Activated CD4-positive, alpha-beta T cell treated with anti-CD3 and anti-CD28 coated beads, Interleukin-2, amount 50 U/mL, for 16 hours (primary cell): ENCODE measurements at regions not wholly inside any gene's neighbourhood (a gene's known extent, or its start where the extent isn't known, plus 50 kb on each side); places are given as distances from the start of the nearest gene placed in this dataset.
A peak's percentile ranks its signal among the peaks of the same experiment; 100 is the strongest.

ENCODE experiments used
- DNase-seq: peaks from one replicate; pipeline ENCODE4 v3.0.0-alpha.2; 2020

DNA sequence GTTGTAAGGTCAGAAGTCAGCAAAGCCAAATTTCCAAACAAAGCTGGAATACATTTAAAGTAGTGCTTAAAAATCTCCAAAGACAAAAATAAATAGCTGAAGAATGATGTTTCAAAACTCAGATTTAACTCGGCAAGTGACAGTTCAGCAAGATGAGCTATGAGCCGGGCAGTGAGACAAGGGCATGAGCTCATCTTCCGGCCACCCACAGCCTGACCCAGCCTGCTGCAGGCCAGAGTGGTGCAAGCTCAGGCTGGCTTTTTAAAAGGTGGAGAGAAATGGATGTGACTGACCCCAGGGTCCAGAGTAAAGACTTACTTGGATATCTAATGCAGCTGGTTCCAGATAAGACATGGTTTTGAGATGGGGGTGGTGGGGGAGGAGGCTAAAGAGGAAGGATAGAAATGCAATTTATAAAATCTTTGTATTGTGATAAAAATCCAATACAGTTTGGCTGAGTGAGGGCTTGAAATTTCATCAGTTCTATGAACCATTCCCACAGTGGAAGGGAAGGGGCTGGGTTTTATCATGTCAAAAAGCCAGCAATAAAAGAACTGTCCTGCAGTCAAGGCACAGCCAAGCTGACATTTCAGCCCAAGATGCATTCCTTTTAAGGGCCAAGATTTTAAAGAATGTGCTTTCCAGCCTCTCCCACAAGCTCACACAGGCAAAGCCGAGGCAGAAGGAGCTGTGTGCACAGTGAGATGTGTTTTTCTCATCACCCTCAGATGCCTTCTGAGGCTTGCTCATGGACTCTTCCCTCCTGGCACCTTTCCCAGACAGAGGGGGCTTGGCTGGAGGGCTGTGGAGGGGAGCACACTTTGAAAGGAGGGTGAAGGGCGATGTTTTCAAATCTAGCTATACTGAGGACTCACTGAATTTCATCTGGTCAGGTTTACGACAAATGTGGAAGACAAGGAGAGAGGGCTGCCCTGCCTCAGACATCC, 97.9 kb upstream of the KLHL29 start:
- DNase-seq: no peak

DNA sequence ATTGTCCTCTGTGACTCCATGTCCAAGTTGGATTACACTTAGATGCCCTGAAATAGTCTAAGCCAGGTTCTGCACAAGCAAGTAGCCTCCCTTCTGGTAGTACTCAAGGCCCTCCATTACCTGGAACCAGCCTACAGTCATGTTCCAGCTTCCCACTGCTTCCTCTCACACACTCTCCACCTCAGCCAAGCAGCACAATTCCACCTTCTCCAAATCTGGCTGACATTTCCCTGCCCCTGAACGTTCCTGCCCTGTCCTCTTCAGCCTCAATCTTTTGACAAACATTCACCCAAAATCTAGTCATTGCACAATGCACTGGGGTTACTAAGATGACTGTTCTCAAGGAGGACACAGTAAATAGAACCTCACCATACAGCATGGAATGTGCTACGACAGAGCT, 95.3 kb upstream of the KLHL29 start:
- no peak for DNase-seq

DNA sequence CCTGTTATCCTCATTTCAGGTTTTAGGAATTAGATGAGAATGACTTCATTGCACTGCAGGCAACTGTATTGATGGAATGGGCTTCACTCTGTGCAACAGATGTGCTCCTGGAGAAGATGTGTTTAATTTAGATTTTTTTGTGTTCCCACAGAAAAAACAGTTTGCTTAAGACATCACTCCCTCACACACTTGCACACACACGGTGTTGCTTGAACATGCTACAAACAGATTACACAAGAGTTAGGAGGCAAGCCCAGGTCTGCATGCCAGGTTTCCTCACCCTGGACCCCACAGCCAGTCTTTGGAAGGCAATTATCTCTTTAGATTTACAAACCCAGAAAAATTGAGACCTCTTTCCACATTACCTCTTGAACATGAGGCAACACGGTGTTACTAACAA, 93.7 kb upstream of the KLHL29 start:
- DNase-seq: no peak

DNA sequence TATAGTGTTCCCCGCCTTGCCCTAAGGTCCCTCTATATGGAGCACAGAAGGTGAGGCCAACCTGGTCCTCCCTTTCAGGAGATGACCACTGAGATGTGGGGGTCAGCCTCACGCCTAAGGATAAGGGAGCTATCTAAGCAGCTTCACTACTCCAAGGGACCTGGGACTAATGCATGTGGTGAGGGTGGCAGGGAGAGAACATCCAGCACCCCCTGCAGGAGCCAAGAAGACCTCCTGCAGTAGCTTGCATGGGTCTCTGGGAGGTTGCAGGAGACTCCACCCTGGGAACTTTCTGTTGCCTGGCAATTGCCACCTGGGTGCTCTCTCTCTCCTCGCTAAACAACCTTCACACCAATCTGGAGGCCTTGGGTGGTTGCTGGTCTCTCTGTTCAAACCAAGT, 93.0 kb upstream of the KLHL29 start:
- no peak for DNase-seq

DNA sequence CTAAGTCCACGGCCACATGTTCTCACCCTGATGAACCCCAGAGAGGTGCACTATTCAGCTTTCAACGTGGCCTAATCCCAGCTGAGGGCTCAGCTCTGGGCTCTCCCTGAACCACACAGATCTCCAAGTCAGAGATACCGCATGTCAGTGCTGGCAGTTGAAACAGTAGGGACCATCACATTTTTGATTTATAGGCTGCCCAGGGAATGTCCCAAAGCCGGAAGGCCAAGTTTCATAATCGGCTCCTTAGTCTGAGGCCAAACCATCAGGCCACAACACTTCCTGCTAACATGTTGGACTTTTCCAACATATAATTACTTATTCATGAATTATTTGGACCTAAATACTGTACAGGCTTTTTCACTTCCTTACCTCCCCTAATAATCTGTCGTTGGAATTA, 91.9 kb upstream of the KLHL29 start:
- no peak for DNase-seq

DNA sequence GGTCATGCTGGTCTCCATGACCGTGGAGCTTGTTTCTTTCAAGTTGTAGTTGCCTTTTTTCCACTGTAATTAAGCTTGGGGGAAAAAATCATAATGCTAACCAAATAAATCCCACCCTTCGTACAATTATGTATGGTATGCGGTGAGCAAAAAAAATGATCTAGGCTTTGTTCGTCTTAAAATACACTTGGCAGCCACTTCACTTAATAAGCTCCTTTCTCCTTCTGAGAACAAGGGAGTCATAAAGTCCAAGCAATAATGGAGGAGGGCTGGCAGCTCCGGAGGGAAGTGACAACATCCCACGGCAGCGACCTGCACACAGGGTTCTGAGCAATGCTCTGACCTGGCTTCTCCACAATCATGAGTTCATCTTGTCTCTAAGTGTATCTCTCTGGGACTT, 91.2 kb upstream of the KLHL29 start:
- DNase-seq: no peak

GRCh38 chr2:23294238-23294637, 90.7 kb upstream of the KLHL29 start:
- no peak for DNase-seq

DNA sequence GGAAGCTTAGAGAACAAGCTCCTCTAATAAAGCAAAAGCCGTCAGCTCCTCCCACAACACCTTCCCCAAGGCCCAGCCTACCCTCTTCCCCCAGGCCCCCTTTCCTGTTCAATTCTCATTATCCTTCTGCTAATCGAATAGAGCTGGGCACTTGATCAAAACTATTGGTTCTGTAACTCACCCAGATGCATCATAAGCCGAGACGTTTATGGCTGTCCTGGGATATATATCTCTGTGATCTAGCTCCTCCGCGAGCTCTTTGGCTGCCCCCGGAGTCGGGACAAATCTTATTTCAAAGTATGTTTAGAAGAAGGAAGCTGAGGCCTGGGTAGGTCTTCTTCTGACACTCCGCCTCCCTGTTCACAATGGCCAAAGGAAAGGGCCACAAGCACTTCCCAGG, 88.3 kb upstream of the KLHL29 start:
- no peak for DNase-seq

DNA sequence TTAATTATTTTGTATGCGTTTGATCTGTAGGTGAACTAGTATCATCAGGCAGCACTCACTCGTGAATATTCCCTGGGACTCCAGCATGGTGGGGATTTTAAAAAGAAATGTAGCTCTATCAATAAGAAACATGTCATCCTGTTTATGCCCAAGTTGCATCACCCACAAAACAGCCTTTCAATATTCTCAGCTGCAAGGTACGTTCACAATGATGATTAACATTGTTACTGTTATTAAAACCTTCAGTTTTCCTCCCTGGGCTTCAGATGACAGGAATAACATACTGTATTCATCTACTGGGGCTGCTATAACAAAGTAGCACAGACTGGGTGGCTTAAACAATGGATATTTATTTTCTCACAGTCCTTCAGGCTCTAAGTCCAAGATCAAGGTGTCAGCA, 87.9 kb upstream of the KLHL29 start:
- DNase-seq: no peak

GRCh38 chr2:23298551-23298950, 86.4 kb upstream of the KLHL29 start:
- no peak for DNase-seq

DNA sequence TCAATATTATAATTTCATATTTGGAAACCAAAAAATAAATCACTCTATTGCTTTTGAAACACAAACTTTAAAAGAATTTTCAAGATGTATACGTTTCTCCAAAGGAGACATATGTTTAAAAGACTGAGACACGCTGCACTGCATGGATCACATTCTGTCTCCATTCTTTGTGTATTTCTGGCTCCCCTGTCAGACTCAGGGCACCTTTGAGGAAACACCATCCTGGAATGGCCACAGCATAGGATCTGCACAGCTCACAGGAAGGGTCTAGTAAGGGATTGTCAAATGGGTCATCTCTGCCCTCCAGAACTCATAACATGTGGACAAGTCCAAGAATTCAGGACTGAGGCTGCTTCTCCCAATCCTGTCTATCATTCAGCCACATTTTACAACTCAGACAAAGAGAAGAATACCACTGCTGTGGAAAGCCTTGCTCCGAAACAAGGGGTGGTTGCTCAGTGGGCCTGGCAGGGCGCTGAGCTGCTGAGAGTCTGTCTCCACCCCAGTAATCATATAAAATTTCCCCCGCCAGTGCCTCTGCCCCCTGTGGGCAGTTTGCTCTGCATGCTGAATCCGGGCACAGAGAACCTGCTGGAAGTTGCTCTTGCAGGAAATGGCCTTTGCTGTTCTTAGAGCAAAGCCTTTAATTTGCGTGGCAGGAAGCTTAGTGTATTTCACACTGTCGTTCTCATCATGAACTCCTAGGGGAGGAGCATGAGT, 85.3 kb upstream of the KLHL29 start:
- DNase-seq: no peak

DNA sequence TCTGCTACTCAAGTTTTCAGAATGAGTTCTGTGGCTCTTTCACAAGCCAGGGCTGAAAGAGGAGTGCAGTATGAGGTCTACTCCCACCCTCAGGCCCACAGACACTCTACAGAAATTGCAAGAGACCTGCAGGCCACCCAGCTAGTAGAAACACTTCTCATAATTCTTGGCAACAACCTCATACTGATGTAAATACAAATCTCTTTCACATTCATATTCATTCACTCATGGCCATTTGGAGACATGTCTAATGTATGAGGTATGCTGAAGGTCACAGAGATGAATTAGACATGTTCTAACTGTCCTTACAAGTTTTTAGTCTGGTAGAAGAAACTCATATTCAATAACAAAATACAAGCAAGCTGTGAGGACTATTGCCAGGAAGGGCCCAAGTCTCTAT, 83.8 kb upstream of the KLHL29 start:
- DNase-seq: no peak

DNA sequence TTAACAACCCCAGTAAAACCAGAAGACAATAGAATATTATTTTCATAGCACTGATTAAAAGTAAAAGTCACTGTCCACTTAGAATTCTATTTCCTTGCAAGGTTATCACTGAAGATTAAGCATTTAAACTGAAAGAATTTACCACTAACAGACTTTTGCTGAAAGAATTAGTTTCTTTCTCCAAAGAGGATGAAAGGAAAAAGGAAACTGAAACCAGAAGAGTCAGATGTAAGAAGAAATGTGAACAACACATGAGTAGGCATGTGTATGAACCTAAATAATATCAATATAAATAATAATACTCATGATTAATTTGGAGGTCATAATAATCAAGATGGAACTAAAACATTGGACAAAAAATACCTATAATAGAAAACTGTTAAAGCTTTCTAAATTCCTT, 82.4 kb upstream of the KLHL29 start:
- DNase-seq: no peak

DNA sequence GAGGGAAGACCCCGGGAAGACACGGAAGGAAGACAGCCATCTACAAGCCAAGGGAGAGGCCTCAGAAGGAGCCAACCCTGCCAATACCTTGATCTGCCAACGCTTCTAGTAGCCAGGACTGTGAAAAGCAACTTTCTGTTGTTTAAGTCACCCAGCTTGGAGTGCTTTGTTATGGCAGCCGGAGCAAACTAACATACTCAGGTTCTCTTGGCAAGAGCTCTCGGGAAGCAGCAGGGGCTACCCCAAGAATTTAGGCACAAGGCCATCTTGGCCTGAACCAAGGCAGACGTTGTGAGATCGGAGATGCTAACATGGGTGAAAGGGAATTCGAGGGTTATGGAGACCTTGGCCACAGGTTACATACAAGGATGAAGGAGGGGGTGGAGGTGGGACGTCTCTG, 78.6 kb upstream of the KLHL29 start:
- DNase-seq: no peak

GRCh38 chr2:23311186-23311585, 73.8 kb upstream of the KLHL29 start:
- DNase-seq: no peak

- DNase-seq: peak; percentile 15
These were observed 71.9 kb upstream of the KLHL29 start for GRCh38 chr2:23312996-23313606.

DNA sequence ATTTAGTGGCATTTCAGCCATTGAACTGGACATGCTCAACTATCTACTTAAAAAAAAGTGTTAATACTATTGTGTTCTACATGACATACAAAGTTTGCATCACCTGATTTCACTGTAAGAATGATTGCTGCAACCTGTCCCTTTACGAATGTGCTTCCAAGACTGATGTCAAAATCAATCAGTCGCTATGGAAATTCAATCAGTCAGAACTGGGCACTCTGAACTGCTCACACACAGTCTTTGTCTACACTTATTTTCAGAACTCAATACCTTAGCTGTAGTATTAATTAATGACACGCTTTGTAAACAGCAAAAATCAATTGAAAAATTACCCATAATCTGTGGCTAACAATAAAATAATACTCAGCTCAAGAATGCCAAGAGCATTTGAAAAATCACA, 70.3 kb upstream of the KLHL29 start:
- DNase-seq: no peak

DNA sequence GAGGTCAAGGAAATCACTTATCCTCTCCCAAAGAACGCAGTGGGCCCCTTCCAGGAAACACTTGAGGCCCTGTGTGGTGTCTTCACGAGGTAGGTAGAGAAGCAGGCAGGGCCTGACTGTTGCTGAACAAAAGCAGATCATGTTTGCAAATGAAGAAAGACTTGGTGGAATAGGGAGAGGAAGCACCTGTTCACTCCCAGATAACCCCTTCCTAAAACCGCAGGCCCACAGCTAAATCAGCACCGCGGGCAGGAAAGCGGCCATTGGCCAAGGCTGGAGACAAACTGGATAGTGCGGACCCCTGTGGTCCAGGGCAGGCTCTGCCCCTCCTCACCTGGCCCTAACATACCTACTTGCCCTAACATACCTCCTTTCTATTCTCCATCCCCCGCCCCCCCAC, 64.9 kb upstream of the KLHL29 start:
- no peak for DNase-seq

GRCh38 chr2:23321751-23322150, 63.2 kb upstream of the KLHL29 start:
- DNase-seq: no peak

DNA sequence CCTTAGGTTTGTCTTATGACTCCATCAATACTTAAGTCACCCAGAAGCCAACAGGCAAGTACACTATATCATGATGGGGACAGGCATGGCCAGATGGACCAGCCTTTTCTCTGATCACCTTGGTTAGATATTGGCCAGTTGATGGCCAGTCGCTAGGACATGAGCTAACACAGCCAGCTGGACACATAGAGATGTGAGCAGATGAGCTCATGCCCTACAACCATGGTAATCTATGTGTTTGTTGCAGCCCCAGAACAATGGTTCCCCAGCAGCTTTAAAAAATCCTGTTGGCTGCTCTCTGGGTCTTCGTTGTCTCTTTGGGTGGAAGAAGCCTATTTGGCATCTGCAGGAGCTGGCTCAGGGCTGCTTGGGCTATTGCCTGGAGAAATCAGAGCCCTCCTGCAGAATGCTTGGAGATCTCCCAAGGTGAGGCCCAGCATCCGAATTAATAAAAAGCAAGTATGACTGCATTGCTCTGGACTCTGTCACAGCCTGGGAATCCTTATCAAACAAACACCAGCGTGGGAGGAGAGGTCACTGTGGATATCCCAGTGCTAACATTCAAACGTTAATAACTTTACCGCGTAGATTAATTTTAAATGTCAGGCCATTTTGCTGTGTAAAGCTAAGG, 62.3 kb upstream of the KLHL29 start:
- DNase-seq: no peak

DNA sequence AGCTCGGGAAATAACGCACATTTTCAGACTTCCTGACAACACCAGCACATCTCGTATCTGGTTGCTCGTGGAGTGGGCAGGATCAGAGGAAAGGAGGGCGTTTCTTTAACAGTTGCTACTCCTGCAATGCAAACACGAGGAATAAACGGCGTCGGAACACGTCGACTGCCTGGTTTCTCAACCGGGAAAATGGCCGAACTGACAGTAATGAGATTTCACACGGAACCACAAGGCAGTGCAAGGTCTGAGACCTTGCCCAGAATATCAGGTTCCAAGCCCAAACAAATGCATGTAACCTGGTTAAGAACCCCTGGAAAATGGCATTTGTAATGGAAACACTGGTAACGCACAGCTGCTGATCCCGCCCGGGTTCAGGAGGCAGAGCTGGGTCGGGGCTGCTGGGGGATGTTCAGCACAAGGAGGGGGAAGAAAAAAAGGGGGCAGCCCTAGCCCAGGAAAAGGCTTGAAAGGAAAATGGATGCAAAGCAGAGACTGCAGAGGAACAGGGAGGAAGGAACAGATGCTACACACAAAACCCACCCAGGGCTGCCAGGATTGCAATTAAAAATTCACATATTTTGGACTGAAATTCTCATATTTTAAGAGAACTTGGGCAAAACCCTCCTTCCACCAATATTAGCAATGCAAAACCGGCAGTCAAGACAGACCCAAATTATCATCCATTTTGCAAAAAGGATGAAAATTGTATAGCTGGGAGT, 61.6 kb upstream of the KLHL29 start:
- no peak for DNase-seq

- no peak for DNase-seq
These were observed 60.9 kb upstream of the KLHL29 start for GRCh38 chr2:23323917-23324680.
